HL-60 (cell line): ENCODE measurements at regions not wholly inside any gene's neighbourhood (a gene's known extent, or its start where the extent isn't known, plus 50 kb on each side); places are given as distances from the start of the nearest gene placed in this dataset.

Experiments
- DNase-seq, 2 experiments: peaks; one replicate each; pipeline ENCODE4 v3.0.0-alpha.2; 2010 to 2020; ENCODE audit warnings: low read depth in 1 of 2, low spot score in 1 of 2
- H3K27ac ChIP-seq: fragments of 250-450 bp; sonication (Bioruptor Pico); replicated peaks from 2 replicates; pipeline ENCODE4 v1.5.1; 2020; ENCODE audit warnings: mild to moderate bottlenecking, moderate library complexity
- H3K27me3 ChIP-seq: fragments of 250-450 bp; sonication (Bioruptor Pico); 2 replicates; pipeline ENCODE4 v1.5.1; 2021; ENCODE audit warnings: mild to moderate bottlenecking, moderate library complexity; ENCODE audit not compliant: insufficient read depth, poor library complexity, severe bottlenecking
- H3K4me3 ChIP-seq: replicated peaks from 2 replicates; pipeline ENCODE4 v1.5.1; 2011; ENCODE audit warnings: mild to moderate bottlenecking, control low read depth, low read length; ENCODE audit not compliant: insufficient read depth
- CTCF ChIP-seq: IDR thresholded peaks from one replicate; pipeline ENCODE4 v1.5.1; 2011; ENCODE audit warnings: low read length, control low read depth, inconsistent platforms; ENCODE audit not compliant: insufficient read depth
- GABPA ChIP-seq: IDR thresholded peaks from 2 replicates; pipeline ENCODE4 v1.6.1; 2012; ENCODE audit warnings: low read depth
- POLR2AphosphoS5 ChIP-seq: IDR thresholded peaks from 2 replicates; pipeline ENCODE4 v1.6.1; 2012; ENCODE audit warnings: low read depth
- REST ChIP-seq: IDR thresholded peaks from 2 replicates; pipeline ENCODE4 v1.6.1; 2012; ENCODE audit warnings: low read depth; ENCODE audit not compliant: insufficient replicate concordance
- SPI1 ChIP-seq: IDR thresholded peaks from 2 replicates; pipeline ENCODE4 v1.6.1; 2012; ENCODE audit warnings: low read depth, mild to moderate bottlenecking, borderline replicate concordance

GRCh38 chr4:17098401-17098800 lies 200.0 kb upstream of the LDB2 start:
- TF ChIP-seq SPI1 (no peak), REST (no peak), GABPA (no peak), POLR2AphosphoS5 (no peak), CTCF (no peak)
- no peak for DNase-seq
- Histone ChIP-seq H3K4me3 (no peak overlapping the region), H3K27me3 (no peaks in the 10 kb centered on the region), H3K27ac (no peak overlapping the region)

- TF ChIP-seq REST (no peak), GABPA (no peak), SPI1 (no peak), CTCF (no peak), POLR2AphosphoS5 (no peak)
- Histone ChIP-seq H3K27ac (no peak overlapping the region), H3K27me3 (no peaks in the 10 kb centered on the region), H3K4me3 (no peak overlapping the region)
- no peak for DNase-seq
Measured at GRCh38 chr4:17097362-17097761, 198.9 kb upstream of the LDB2 start.

- Histone ChIP-seq H3K4me3 (no peak overlapping the region), H3K27me3 (no peaks in the 10 kb centered on the region), H3K27ac (no peak overlapping the region)
- no peak for TF ChIP-seq POLR2AphosphoS5
- TF ChIP-seq CTCF: no peak
- no peak for TF ChIP-seq SPI1
- TF ChIP-seq GABPA: no peak
- no peak for TF ChIP-seq REST
- no peak for DNase-seq
Measured at GRCh38 chr4:17096692-17097091, 198.2 kb upstream of the LDB2 start.
